DND-41 (cell line): ENCODE measurements at regions not wholly inside any gene's neighbourhood (a gene's known extent, or its start where the extent isn't known, plus 50 kb on each side); places are given as distances from the start of the nearest gene placed in this dataset.

ENCODE experiments used
- EZH2 ChIP-seq: IDR thresholded peaks from 3 replicates; pipeline ENCODE4 v1.6.1; 2012; ENCODE audit warnings: borderline replicate concordance, low read depth, mild to moderate bottlenecking, moderate library complexity, low read length, inconsistent platforms; ENCODE audit not compliant: severe bottlenecking
- TF ChIP-seq, protein P1 (sequence below): IDR thresholded peaks from 2 replicates; pipeline ENCODE4 v1.5.1; 2012; ENCODE audit warnings: borderline replicate concordance, low read length, moderate library complexity, mild to moderate bottlenecking; ENCODE audit not compliant: poor library complexity, severe bottlenecking; ENCODE audit errors: extremely low read depth

DNA sequence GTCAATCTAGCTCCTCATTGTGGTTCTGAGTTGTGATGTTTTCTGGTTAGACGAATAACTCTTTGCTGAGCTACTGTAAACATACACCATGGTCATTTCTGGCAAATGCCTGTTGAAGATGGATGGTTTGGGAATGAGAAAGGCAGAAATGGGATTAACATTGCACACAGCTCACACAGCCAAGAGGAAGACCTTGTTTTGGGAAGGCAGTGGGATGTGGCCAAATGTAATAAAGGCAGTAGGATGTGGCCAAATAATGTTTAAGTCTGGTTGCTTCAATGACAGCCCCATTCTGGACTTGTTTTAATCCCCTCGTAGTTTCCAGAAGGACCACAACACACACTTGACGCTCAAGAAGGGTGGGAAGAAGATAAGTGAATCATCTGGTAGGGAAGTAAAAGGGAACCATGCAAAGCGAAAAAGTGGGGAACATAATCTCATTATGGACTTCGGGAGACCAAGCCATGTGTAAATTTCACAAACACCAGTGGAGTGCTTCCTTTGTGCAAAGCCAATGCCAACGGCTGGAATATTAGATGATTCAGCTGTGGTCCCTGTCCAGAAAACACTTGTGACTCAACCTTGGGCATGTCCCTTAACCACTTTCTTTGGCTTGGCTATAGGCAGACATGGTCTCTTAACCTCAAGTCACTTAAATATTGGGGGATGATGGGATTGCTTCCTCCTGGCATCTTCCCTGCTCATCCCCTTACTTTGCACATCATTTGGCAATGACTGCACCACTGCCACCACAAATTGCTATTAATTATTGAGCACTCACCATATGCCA is 284.4 kb upstream of the CRY1 start:
- TF ChIP-seq EZH2, result no peak
- TF ChIP-seq, protein P1, sequence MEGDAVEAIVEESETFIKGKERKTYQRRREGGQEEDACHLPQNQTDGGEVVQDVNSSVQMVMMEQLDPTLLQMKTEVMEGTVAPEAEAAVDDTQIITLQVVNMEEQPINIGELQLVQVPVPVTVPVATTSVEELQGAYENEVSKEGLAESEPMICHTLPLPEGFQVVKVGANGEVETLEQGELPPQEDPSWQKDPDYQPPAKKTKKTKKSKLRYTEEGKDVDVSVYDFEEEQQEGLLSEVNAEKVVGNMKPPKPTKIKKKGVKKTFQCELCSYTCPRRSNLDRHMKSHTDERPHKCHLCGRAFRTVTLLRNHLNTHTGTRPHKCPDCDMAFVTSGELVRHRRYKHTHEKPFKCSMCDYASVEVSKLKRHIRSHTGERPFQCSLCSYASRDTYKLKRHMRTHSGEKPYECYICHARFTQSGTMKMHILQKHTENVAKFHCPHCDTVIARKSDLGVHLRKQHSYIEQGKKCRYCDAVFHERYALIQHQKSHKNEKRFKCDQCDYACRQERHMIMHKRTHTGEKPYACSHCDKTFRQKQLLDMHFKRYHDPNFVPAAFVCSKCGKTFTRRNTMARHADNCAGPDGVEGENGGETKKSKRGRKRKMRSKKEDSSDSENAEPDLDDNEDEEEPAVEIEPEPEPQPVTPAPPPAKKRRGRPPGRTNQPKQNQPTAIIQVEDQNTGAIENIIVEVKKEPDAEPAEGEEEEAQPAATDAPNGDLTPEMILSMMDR, result no peak
